ENCODE measurements at regions not wholly inside any gene's neighbourhood (a gene's known extent, or its start where the extent isn't known, plus 50 kb on each side); places are given as distances from the start of the nearest gene placed in this dataset.

DNA sequence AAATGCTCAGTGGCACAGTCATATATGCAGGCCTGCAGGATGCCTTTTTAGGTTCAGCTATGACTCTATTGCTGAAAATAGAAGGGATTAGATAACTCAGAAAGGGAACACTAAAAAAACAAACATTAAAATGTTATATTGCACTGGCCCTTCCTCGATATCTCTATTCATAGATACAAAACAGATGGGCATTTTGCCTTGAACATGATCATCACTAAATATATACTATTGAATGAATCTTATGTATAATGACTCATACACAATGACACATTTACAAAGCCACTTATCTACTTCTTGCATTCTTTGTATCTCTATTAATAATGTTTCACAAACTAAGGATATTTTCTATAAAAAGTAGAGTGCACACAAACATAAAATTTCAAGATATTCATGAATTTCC lies 2352.8 kb upstream of the RAG2 start:
- H3K9me3 ChIP-seq = peaks cover 0 to 21% (median 19%) of the 10 kb centered on the region in 8 donors
- no peak for DNase-seq
- H3K4me1 ChIP-seq = no peaks in the 10 kb centered on the region
- TF ChIP-seq POLR2A (IDR thresholded peaks at IDR 0.05) = no peak
- TF ChIP-seq POLR2AphosphoS5 (IDR thresholded peaks at IDR 0.05) = no peak
- TF ChIP-seq, protein P1, sequence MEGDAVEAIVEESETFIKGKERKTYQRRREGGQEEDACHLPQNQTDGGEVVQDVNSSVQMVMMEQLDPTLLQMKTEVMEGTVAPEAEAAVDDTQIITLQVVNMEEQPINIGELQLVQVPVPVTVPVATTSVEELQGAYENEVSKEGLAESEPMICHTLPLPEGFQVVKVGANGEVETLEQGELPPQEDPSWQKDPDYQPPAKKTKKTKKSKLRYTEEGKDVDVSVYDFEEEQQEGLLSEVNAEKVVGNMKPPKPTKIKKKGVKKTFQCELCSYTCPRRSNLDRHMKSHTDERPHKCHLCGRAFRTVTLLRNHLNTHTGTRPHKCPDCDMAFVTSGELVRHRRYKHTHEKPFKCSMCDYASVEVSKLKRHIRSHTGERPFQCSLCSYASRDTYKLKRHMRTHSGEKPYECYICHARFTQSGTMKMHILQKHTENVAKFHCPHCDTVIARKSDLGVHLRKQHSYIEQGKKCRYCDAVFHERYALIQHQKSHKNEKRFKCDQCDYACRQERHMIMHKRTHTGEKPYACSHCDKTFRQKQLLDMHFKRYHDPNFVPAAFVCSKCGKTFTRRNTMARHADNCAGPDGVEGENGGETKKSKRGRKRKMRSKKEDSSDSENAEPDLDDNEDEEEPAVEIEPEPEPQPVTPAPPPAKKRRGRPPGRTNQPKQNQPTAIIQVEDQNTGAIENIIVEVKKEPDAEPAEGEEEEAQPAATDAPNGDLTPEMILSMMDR (IDR thresholded peaks at IDR 0.05 in 8 of 11, conservative IDR thresholded peaks at IDR 0.05 in 3 of 11) = no peak
- no peak overlapping the region for H3K4me3 ChIP-seq
- 61 to 82% (median 73%) methylated on average over 1 of the region's 1 CpG for WGBS, 5 donors
- no peaks in the 10 kb centered on the region for H3K36me3 ChIP-seq
- intact Hi-C loops (cut with DNase I; ENCODE audit: low total_unique reads) = no loop called here
- no peaks in the 10 kb centered on the region for H3K27me3 ChIP-seq (replicated peaks in 1 of 7)
- H3K27ac ChIP-seq = no peak overlapping the region

DNA sequence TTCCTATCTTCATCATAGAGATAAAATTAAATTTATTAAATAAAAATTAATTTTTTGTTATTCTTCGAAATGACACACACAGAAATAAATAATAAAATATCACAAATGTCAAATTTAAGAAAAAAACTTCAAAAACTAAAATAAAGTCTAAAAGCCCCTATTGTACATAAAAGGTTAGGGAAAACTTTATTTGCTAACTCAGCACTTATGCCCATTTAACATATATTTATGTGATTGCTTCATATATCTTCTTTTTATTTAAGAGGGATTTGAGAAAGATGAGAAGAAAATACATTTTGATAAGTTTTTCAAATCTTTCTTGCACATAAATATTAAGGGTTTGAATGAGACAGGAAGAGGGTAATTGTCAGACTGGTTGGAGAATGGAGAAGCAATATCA lies 2350.4 kb upstream of the RAG2 start:
- intact Hi-C loops (cut with DNase I; ENCODE audit: low total_unique reads) = no loop called here
- WGBS, 5 donors = 65 to 87% (median 65%) methylated on average over 1 of the region's 1 CpG
- Histone ChIP-seq H3K9me3 (peaks cover 0 to 38% (median 30%) of the 10 kb centered on the region in 8 donors), H3K27me3 (replicated peaks in 1 of 7) (no peaks in the 10 kb centered on the region), H3K27ac (no peak overlapping the region), H3K4me1 (no peaks in the 10 kb centered on the region), H3K36me3 (no peaks in the 10 kb centered on the region), H3K4me3 (no peak overlapping the region)
- TF ChIP-seq POLR2A (IDR thresholded peaks at IDR 0.05) (no peak), POLR2AphosphoS5 (IDR thresholded peaks at IDR 0.05) (no peak)
- TF ChIP-seq, protein P1 (IDR thresholded peaks at IDR 0.05 in 8 of 11, conservative IDR thresholded peaks at IDR 0.05 in 3 of 11) = no peak
- DNase-seq = no peak

DNA sequence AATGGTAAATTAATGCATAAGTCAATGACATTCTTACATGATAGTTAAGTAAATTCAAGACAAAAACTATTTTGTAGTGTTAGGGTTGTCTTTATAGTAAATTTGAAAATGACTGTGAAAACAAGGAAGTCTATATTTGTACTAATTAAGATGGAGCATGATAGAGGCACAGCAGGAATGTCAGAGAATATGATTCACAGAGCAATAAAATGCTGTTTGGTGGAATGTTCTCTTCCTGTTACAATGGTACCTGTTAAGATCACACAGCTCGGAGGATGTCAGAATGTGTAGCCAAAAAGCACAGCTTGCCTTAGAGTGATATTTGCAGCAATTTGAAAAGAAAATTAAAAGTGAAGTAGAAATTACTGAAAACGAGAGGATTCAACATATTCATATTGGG lies 2339.7 kb upstream of the RAG2 start:
- no peaks in the 10 kb centered on the region for H3K4me1 ChIP-seq
- no peak overlapping the region for H3K4me3 ChIP-seq
- 63 to 73% (median 66%) methylated on average over 2 of the region's 2 CpGs for WGBS, 5 donors
- H3K27ac ChIP-seq = no peak overlapping the region
- peaks cover 0 to 17% (median under 1%) of the 10 kb centered on the region in 8 donors for H3K9me3 ChIP-seq
- DNase-seq = no peak
- H3K27me3 ChIP-seq (replicated peaks in 1 of 7) = no peaks in the 10 kb centered on the region
- H3K36me3 ChIP-seq = no peaks in the 10 kb centered on the region
- intact Hi-C loops (cut with DNase I; ENCODE audit: low total_unique reads) = no loop called here
- TF ChIP-seq POLR2AphosphoS5 (IDR thresholded peaks at IDR 0.05) (no peak), POLR2A (IDR thresholded peaks at IDR 0.05) (no peak)
- TF ChIP-seq, protein P1 (IDR thresholded peaks at IDR 0.05 in 8 of 11, conservative IDR thresholded peaks at IDR 0.05 in 3 of 11) = no peak

DNA sequence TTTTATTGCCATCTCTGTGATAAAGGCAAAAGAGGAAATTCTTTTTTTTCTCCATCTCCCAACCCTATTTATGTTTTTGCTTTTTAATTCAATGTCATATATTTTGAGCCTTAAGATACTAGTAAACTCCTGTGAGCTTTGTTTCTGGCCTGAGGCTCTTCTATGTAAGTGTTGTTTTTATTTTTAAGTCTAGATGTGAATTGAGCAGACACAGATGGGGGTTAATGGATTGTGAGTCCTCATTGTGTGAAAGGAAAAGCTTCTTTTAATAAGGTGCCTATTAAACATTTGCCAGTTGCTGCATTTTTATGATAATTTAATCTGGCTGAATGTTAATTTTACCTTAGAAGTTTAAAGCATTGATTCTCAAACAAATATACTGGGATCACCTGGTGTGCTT lies 2337.9 kb upstream of the RAG2 start:
- intact Hi-C loops (cut with DNase I; ENCODE audit: low total_unique reads) = no loop called here
- H3K4me1 ChIP-seq = no peaks in the 10 kb centered on the region
- no peak for TF ChIP-seq POLR2AphosphoS5 (IDR thresholded peaks at IDR 0.05)
- TF ChIP-seq POLR2A (IDR thresholded peaks at IDR 0.05) = no peak
- TF ChIP-seq, protein P1 (IDR thresholded peaks at IDR 0.05 in 8 of 11, conservative IDR thresholded peaks at IDR 0.05 in 3 of 11) = no peak
- H3K9me3 ChIP-seq = peaks cover 5 to 32% (median 11%) of the 10 kb centered on the region in 8 donors
- no peaks in the 10 kb centered on the region for H3K27me3 ChIP-seq (replicated peaks in 1 of 7)
- no peak overlapping the region for H3K27ac ChIP-seq
- DNase-seq = no peak
- no peaks in the 10 kb centered on the region for H3K36me3 ChIP-seq
- no peak overlapping the region for H3K4me3 ChIP-seq

Data from spleen (tissue), 11 donors.